ENCODE measurements at regions not wholly inside any gene's neighbourhood (a gene's known extent, or its start where the extent isn't known, plus 50 kb on each side); places are given as distances from the start of the nearest gene placed in this dataset.
A peak's percentile ranks its signal among the peaks of the same experiment; 100 is the strongest.

DNA sequence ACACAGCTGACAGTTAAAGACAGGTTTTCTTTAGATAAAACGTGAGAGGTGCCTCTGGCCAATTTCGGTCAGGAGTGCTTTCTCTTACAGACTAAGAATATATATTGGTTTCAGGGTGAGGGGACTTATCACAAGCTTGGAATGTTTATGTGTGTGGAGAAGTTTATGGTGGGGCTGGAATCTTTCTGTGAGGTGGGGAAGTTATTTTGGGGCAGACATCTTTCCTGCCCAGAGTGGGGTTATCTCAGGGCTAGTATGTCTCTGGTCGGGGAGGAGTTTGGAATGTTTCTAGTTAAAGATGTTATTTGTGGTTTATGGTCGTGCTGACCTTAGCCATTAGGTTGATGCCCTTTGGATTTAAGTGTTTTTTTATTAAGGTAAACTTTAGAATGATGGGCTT, 115.2 kb downstream of the SLC5A7 start:
- H3K27me3 ChIP-seq (ENCODE audit: control insufficient read depth, insufficient read depth, low read length) = peaks cover 16% of the 10 kb centered on the region
- peaks cover 10% of the 10 kb centered on the region for H3K4me1 ChIP-seq (ENCODE audit: control insufficient read depth, low read depth, low read length)
- H3K27ac ChIP-seq (ENCODE audit: low read length) = no peak overlapping the region
- no peak overlapping the region for H3K4me3 ChIP-seq (ENCODE audit: low read length)
- H3K36me3 ChIP-seq (ENCODE audit: control insufficient read depth, low read depth, low read length) = no peaks in the 10 kb centered on the region
- no peak overlapping the region for H3K9ac ChIP-seq (ENCODE audit: low read length)
- H3K9me3 ChIP-seq (ENCODE audit: control insufficient read depth, low read depth, low read length) = no peaks in the 10 kb centered on the region

DNA sequence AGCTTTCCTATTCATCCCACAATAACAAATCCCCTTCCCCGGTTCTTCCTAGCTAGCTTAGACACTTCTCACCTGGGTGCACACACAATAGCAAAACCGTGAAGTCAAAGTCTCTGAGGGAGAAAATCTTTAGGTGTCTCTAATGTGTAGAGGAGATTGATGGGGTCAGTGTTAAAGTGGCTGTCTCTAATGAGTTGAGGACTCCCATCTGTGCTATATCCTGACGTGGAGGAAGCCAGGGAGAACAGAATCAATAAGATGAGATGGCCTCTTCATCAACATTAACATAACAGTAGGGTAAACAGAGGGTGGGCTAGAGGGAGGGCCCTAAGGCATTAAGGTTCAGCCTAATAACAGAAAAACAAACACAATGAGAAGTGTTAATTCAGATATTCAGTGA, 120.4 kb downstream of the SLC5A7 start:
- Histone ChIP-seq H3K36me3 (ENCODE audit: control insufficient read depth, low read depth, low read length) (no peaks in the 10 kb centered on the region), H3K9me3 (ENCODE audit: control insufficient read depth, low read depth, low read length) (peaks cover 7% of the 10 kb centered on the region), H3K27ac (ENCODE audit: low read length) (no peak overlapping the region), H3K9ac (ENCODE audit: low read length) (no peak overlapping the region), H3K4me3 (ENCODE audit: low read length) (peak overlapping the region; percentile 28), H3K4me1 (ENCODE audit: control insufficient read depth, low read depth, low read length) (peaks cover 23% of the 10 kb centered on the region), H3K27me3 (ENCODE audit: control insufficient read depth, insufficient read depth, low read length) (peaks cover 16% of the 10 kb centered on the region)

DNA sequence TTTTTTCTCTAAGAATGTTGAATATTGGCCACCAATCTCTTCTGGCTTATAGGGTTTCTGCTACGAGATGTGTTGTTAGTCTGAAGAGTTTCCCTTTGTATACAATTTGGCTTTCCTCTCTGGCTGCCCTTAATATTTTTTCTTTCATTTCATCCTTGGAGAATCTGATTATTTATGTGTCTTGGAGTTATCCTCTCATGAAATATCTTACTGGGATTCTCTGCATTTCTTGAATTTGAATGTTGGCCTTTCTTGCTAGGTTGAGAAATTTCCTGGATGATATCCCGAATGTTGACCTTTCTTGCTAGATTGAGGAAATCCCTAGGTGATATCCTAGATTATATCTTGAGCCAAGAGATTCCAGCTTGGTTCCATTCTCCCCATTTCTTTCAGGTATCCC, 125.6 kb downstream of the SLC5A7 start:
- no peaks in the 10 kb centered on the region for H3K27me3 ChIP-seq (ENCODE audit: control insufficient read depth, insufficient read depth, low read length)
- H3K4me1 ChIP-seq (ENCODE audit: control insufficient read depth, low read depth, low read length) = peaks cover 10% of the 10 kb centered on the region
- H3K4me3 ChIP-seq (ENCODE audit: low read length) = no peak overlapping the region
- peaks cover 7% of the 10 kb centered on the region for H3K9me3 ChIP-seq (ENCODE audit: control insufficient read depth, low read depth, low read length)
- no peak overlapping the region for H3K27ac ChIP-seq (ENCODE audit: low read length)
- H3K36me3 ChIP-seq (ENCODE audit: control insufficient read depth, low read depth, low read length) = no peaks in the 10 kb centered on the region
- H3K9ac ChIP-seq (ENCODE audit: low read length) = no peak overlapping the region

DNA sequence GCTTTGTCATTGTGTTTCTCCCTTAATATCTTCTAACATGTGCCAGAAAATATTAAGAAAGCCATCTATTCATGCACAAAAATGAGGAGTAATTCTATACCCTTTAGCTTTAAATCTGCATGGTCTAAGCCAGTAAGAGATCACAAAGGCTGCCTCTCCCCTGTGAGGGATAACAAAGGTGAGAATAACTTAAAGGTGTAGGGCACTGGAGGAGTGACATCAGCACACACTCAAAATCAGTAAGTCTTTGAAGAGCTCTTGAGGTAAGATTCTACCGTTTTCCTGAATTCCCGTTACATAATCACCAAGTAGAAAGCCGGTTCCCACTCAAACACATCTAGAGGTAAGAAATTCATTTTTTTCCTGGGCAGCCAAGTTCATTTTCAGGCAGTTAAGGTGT, 123.9 kb upstream of the SULT1C3 start:
- Histone ChIP-seq H3K27ac (ENCODE audit: low read length) (no peak overlapping the region), H3K4me1 (ENCODE audit: control insufficient read depth, low read depth, low read length) (peaks cover 4% of the 10 kb centered on the region), H3K9ac (ENCODE audit: low read length) (no peak overlapping the region), H3K4me3 (ENCODE audit: low read length) (no peak overlapping the region), H3K27me3 (ENCODE audit: control insufficient read depth, insufficient read depth, low read length) (no peaks in the 10 kb centered on the region), H3K36me3 (ENCODE audit: control insufficient read depth, low read depth, low read length) (no peaks in the 10 kb centered on the region), H3K9me3 (ENCODE audit: control insufficient read depth, low read depth, low read length) (no peaks in the 10 kb centered on the region)

DNA sequence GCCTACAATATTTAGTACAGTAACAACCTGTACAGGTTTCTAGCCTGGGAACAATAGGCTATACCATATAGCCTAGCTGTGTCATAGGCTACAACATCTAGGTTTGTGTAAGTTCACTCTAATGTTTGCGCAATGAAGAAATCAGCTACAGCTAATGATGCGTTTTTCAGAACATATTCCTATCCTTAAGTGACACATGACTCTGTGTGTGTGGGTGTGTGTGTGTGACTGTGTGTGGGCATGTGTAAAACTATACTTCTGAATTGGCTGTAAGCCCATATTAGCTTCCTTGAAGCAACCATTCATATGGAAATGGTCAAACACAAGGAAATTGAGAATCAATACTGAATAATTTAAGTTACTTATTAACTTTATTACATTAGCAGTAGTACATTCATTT, 120.8 kb upstream of the SULT1C3 start:
- no peaks in the 10 kb centered on the region for H3K9me3 ChIP-seq (ENCODE audit: control insufficient read depth, low read depth, low read length)
- H3K4me1 ChIP-seq (ENCODE audit: control insufficient read depth, low read depth, low read length) = no peaks in the 10 kb centered on the region
- no peak overlapping the region for H3K27ac ChIP-seq (ENCODE audit: low read length)
- H3K27me3 ChIP-seq (ENCODE audit: control insufficient read depth, insufficient read depth, low read length) = no peaks in the 10 kb centered on the region
- H3K4me3 ChIP-seq (ENCODE audit: low read length) = no peak overlapping the region
- H3K36me3 ChIP-seq (ENCODE audit: control insufficient read depth, low read depth, low read length) = no peaks in the 10 kb centered on the region
- no peak overlapping the region for H3K9ac ChIP-seq (ENCODE audit: low read length)

DNA sequence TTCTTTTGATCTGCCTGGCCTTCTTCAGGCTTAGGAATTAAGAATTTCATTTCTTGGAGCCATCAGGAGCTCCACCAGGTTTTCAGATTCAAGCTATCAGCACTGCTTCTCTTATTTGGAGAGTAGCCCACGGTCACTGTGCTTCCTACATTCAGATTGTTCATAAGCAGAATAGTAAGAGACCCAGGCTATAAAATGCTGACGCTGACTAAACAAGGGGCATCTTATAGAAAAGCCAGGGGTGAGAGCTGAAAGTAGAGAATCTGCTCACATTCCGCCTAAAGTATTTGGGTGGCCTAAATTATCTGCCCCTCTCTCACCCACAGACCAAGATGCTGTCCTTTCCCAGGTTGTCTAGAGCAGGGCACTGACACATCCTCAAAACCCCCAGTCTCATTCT, 120.3 kb upstream of the SULT1C3 start:
- Histone ChIP-seq H3K9ac (ENCODE audit: low read length) (no peak overlapping the region), H3K27me3 (ENCODE audit: control insufficient read depth, insufficient read depth, low read length) (no peaks in the 10 kb centered on the region), H3K36me3 (ENCODE audit: control insufficient read depth, low read depth, low read length) (no peaks in the 10 kb centered on the region), H3K4me1 (ENCODE audit: control insufficient read depth, low read depth, low read length) (no peaks in the 10 kb centered on the region), H3K4me3 (ENCODE audit: low read length) (no peak overlapping the region), H3K27ac (ENCODE audit: low read length) (no peak overlapping the region), H3K9me3 (ENCODE audit: control insufficient read depth, low read depth, low read length) (no peaks in the 10 kb centered on the region)

DNA sequence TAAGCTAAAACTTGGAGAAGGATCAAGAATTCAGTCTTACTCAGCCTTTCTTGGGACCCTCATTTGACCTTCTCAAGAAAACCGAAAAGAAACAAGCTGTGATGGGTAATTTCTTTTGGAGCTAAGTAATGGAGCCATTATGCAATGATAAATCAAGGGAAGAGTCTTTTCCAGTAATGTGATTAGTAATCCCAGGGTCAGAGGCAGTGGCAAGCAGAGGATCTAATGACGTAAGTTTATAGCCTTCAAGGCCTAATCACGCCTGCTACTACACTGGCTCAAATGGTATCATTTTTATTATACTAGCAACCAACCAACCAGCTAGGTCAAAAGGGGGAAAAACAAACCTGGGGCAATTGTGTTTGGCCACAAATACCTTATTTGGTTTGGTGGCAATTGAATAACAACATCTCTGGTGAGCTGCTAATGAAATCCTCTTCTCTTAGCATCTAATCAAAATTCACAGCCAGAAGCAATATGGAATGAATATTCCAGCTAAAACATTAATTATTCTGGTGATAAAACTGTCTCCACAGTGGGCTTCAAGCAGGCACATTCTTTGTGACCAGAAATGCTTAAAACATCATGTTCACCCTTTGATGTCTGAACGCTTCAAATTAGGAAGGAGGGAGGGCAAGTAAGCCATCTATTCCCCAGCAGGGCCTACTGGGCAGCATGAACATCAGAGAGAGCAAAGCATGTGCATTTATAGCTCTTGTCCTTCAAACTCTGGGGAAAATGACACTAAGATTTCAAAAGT, 114.9 kb upstream of the SULT1C3 start:
- Histone ChIP-seq H3K27ac (ENCODE audit: low read length) (no peak overlapping the region), H3K27me3 (ENCODE audit: control insufficient read depth, insufficient read depth, low read length) (no peaks in the 10 kb centered on the region)

DNA sequence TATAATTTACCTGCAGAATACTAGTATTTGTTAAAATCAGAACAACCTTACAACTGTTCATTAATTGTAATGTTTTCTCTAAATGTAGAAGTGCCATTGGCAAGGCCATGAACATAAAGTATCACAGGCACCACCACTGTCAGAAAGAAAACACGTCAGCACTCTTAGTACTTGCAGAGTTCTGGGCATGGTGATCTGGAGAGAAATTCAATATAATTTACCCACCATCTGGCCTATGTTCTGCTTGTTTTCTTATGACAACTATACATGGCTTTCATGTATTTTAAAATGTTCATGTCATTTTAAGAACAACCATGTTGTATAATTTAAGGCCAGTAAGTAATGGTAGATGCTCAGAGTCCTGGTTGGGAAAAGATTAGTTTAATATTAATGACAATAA, 114.2 kb upstream of the SULT1C3 start:
- Histone ChIP-seq H3K9me3 (ENCODE audit: control insufficient read depth, low read depth, low read length) (no peaks in the 10 kb centered on the region), H3K27me3 (ENCODE audit: control insufficient read depth, insufficient read depth, low read length) (no peaks in the 10 kb centered on the region), H3K9ac (ENCODE audit: low read length) (no peak overlapping the region), H3K4me1 (ENCODE audit: control insufficient read depth, low read depth, low read length) (peaks cover 18% of the 10 kb centered on the region), H3K4me3 (ENCODE audit: low read length) (no peak overlapping the region), H3K27ac (ENCODE audit: low read length) (no peak overlapping the region), H3K36me3 (ENCODE audit: control insufficient read depth, low read depth, low read length) (no peaks in the 10 kb centered on the region)

More for the DNA sequence above, 114.9 kb upstream of the SULT1C3 start:
- Histone ChIP-seq H3K4me1 (ENCODE audit: control insufficient read depth, low read depth, low read length) (peaks cover 13% of the 10 kb centered on the region), H3K9ac (ENCODE audit: low read length) (no peak overlapping the region), H3K4me3 (ENCODE audit: low read length) (no peak overlapping the region), H3K36me3 (ENCODE audit: control insufficient read depth, low read depth, low read length) (no peaks in the 10 kb centered on the region), H3K9me3 (ENCODE audit: control insufficient read depth, low read depth, low read length) (no peaks in the 10 kb centered on the region)

DNA sequence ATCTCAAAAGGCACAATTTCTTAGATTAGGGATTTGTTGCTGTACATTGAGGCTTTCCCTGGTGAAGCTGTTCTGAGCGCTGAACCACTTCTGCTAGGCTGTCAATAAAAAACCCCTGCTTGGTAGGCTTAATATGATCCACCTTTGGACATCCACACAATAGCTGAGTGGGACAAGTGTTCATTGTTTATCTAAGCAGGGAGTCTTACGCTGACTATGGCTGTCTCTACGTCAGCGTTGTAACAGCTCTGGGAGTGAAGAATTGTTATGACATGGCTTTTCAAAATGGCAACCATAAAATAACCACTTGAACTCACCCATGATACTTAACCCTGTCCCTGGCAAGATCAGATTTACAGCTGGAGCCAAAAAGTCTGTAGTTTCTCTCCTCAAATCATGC, 111.5 kb upstream of the SULT1C3 start:
- Histone ChIP-seq H3K9ac (ENCODE audit: low read length) (no peak overlapping the region), H3K36me3 (ENCODE audit: control insufficient read depth, low read depth, low read length) (no peaks in the 10 kb centered on the region), H3K27ac (ENCODE audit: low read length) (no peak overlapping the region), H3K9me3 (ENCODE audit: control insufficient read depth, low read depth, low read length) (no peaks in the 10 kb centered on the region), H3K4me1 (ENCODE audit: control insufficient read depth, low read depth, low read length) (peaks cover 18% of the 10 kb centered on the region), H3K4me3 (ENCODE audit: low read length) (no peak overlapping the region), H3K27me3 (ENCODE audit: control insufficient read depth, insufficient read depth, low read length) (no peaks in the 10 kb centered on the region)

DNA sequence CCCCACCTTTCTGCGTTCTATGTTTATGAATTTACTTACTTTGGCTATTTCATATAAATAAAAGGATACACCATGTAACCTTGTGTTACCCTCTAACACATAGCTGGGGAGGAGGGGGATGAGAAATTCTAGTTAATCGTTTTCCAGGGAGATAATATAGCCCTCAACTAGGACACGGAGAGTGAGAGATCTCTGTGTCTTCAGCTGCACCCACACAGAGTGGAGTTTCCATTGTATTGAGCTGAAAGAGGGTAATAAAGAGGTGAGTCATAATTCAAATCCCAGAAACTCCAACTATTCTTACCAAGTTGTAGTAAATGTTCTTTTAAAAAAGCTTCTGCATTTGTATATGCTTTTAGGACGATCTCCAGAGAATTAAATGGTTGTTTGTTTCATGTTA, 110.1 kb upstream of the SULT1C3 start:
- Histone ChIP-seq H3K27me3 (ENCODE audit: control insufficient read depth, insufficient read depth, low read length) (no peaks in the 10 kb centered on the region), H3K9ac (ENCODE audit: low read length) (no peak overlapping the region), H3K27ac (ENCODE audit: low read length) (no peak overlapping the region), H3K4me3 (ENCODE audit: low read length) (no peak overlapping the region), H3K9me3 (ENCODE audit: control insufficient read depth, low read depth, low read length) (no peaks in the 10 kb centered on the region), H3K36me3 (ENCODE audit: control insufficient read depth, low read depth, low read length) (no peaks in the 10 kb centered on the region), H3K4me1 (ENCODE audit: control insufficient read depth, low read depth, low read length) (peaks cover 18% of the 10 kb centered on the region)

DNA sequence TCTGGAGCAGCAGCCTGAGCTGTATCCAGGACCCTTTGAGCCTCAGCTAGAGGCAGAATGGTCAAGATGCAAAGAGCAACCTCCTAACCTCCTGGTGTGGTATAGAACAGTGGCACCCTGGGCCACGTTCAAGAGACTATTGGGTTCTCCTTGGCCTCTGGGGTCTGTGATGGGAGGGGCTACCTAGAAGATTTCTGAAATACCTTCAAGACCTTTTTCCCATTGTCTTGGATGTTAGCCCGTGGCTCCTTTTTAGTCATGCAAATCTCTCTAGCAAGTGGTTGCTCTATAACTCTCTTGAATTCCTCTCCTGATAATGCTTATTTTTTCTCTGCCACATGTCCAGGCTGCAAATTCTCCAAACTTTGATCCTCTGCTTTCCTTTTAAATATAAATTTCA, 106.3 kb upstream of the SULT1C3 start:
- H3K27me3 ChIP-seq (ENCODE audit: control insufficient read depth, insufficient read depth, low read length) = no peaks in the 10 kb centered on the region
- H3K4me1 ChIP-seq (ENCODE audit: control insufficient read depth, low read depth, low read length) = peaks cover 18% of the 10 kb centered on the region
- H3K9ac ChIP-seq (ENCODE audit: low read length) = no peak overlapping the region
- H3K27ac ChIP-seq (ENCODE audit: low read length) = no peak overlapping the region
- no peaks in the 10 kb centered on the region for H3K36me3 ChIP-seq (ENCODE audit: control insufficient read depth, low read depth, low read length)
- no peaks in the 10 kb centered on the region for H3K9me3 ChIP-seq (ENCODE audit: control insufficient read depth, low read depth, low read length)
- H3K4me3 ChIP-seq (ENCODE audit: low read length) = no peak overlapping the region

DNA sequence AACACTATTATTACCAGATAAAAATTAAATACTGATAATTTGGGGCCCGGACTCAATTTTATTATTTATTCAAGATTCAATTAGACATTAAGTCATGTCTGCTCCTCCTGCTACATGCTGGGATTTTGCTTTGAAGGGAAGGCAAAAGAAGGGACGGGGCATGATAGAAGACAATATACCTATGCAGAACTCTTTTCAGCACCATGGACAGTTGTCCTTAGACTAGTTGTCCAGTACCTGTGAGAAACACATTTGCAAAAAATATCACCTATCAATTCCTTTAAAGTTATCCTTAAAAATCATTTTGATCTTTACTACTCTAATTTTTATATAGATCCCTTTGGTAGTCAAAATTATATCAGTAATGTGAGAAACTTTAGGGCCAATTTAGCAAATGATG, 100.2 kb upstream of the SULT1C3 start:
- no peaks in the 10 kb centered on the region for H3K27me3 ChIP-seq (ENCODE audit: control insufficient read depth, insufficient read depth, low read length)
- H3K27ac ChIP-seq (ENCODE audit: low read length) = no peak overlapping the region
- H3K4me3 ChIP-seq (ENCODE audit: low read length) = no peak overlapping the region
- no peaks in the 10 kb centered on the region for H3K4me1 ChIP-seq (ENCODE audit: control insufficient read depth, low read depth, low read length)
- no peak overlapping the region for H3K9ac ChIP-seq (ENCODE audit: low read length)
- H3K36me3 ChIP-seq (ENCODE audit: control insufficient read depth, low read depth, low read length) = no peaks in the 10 kb centered on the region
- no peaks in the 10 kb centered on the region for H3K9me3 ChIP-seq (ENCODE audit: control insufficient read depth, low read depth, low read length)

Measured in iPS-18a (cell line).